ENCODE measurements at regions not wholly inside any gene's neighbourhood (a gene's known extent, or its start where the extent isn't known, plus 50 kb on each side); places are given as distances from the start of the nearest gene placed in this dataset.

DNA sequence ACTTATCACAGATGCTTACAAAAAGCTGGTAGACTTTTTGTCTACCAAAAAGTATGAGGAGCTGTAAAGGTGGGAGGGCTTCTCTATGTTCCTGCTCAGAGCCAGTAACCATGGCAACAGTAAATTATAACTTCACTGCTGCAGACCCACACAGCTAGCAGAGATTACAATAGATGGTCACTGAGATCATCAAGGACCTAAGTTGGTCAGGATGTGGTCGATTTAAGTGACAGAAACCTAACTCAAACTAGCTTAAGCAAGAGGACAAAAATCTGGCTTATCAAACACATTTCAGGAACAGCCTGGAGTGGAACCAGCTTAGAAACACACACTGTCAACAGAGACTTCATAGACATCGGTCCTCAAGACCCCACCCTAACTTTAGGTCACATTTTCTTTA, 113.4 kb upstream of the ATP1A1 start:
- WGBS, 2 donors = 41 to 60% methylated on average over 2 of the region's 2 CpGs
- DNase-seq (no peak), ATAC-seq (ENCODE audit: low FRiP score in 2 of 2) (no peak)
- Histone ChIP-seq H3K4me1 (no peaks in the 10 kb centered on the region), H3K4me3 (no peak overlapping the region), H3K9me3 (no peaks in the 10 kb centered on the region), H3K36me3 (no peaks in the 10 kb centered on the region), H3K27ac (no peak overlapping the region), H3K27me3 (no peaks in the 10 kb centered on the region)
- TF ChIP-seq POLR2A (IDR thresholded peaks at IDR 0.05) (no peak), EP300 (IDR thresholded peaks at IDR 0.05) (no peak), POLR2AphosphoS5 (IDR thresholded peaks at IDR 0.05) (no peak)
- TF ChIP-seq, protein P1, sequence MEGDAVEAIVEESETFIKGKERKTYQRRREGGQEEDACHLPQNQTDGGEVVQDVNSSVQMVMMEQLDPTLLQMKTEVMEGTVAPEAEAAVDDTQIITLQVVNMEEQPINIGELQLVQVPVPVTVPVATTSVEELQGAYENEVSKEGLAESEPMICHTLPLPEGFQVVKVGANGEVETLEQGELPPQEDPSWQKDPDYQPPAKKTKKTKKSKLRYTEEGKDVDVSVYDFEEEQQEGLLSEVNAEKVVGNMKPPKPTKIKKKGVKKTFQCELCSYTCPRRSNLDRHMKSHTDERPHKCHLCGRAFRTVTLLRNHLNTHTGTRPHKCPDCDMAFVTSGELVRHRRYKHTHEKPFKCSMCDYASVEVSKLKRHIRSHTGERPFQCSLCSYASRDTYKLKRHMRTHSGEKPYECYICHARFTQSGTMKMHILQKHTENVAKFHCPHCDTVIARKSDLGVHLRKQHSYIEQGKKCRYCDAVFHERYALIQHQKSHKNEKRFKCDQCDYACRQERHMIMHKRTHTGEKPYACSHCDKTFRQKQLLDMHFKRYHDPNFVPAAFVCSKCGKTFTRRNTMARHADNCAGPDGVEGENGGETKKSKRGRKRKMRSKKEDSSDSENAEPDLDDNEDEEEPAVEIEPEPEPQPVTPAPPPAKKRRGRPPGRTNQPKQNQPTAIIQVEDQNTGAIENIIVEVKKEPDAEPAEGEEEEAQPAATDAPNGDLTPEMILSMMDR (IDR thresholded peaks at IDR 0.05) = no peak

DNA sequence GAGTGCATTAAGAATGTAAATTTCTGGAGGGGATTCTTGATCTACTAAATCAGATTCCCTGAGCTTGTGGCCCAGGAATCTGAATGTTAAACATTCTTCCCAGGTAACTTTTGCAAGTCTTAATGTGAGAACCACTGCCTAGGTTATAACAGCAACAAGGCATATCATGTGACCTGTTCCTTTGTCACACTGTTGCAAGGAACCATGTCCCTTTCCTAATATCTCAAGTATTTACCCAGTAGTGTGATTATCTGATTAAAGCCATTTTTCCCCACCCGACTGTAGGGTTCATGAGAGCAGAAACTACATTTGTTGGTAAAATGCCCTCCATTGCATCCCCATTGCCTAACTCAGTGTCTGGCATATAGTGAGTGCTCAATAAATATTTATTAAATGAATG, 112.9 kb upstream of the ATP1A1 start:
- no peak for ATAC-seq (ENCODE audit: low FRiP score in 2 of 2)
- no peak for TF ChIP-seq POLR2A (IDR thresholded peaks at IDR 0.05)
- TF ChIP-seq POLR2AphosphoS5 (IDR thresholded peaks at IDR 0.05) = no peak
- TF ChIP-seq, protein P1 (IDR thresholded peaks at IDR 0.05) = no peak
- TF ChIP-seq EP300 (IDR thresholded peaks at IDR 0.05) = no peak

DNA sequence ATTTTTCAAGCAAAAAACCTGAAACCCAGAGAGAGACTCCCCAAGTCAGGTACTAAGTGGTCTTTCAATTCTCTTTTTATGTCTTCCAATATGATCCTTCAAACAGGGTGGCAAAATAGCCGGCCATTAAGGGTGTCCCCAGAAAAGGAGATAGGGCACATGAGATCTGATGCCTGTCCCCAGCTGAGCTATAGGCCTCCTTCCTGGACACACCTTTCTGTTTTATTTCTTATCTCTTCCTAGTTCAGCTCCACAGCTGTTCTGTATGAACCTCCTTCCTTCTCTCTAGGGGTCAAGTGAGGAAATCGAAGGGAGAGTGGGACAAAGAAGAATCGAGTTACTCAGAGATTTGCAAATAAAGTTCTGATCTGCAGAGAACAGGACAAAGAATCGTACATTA, 112.4 kb upstream of the ATP1A1 start:
- DNase-seq (no peak), ATAC-seq (ENCODE audit: low FRiP score in 2 of 2) (no peak)
- Histone ChIP-seq H3K9me3 (no peaks in the 10 kb centered on the region), H3K36me3 (no peaks in the 10 kb centered on the region), H3K27ac (no peak overlapping the region), H3K4me1 (no peaks in the 10 kb centered on the region), H3K4me3 (no peak overlapping the region), H3K27me3 (no peaks in the 10 kb centered on the region)
- WGBS, 2 donors = 72 to 76% methylated on average over 4 of the region's 4 CpGs
- no peak for TF ChIP-seq POLR2A (IDR thresholded peaks at IDR 0.05)
- TF ChIP-seq EP300 (IDR thresholded peaks at IDR 0.05) = no peak
- TF ChIP-seq POLR2AphosphoS5 (IDR thresholded peaks at IDR 0.05) = no peak
- TF ChIP-seq, protein P1 (IDR thresholded peaks at IDR 0.05) = no peak

More for the DNA sequence above, 112.9 kb upstream of the ATP1A1 start:
- Histone ChIP-seq H3K4me1 (no peaks in the 10 kb centered on the region), H3K4me3 (no peak overlapping the region), H3K27me3 (no peaks in the 10 kb centered on the region), H3K9me3 (no peaks in the 10 kb centered on the region), H3K36me3 (no peaks in the 10 kb centered on the region), H3K27ac (no peak overlapping the region)
- DNase-seq = no peak
- WGBS, 2 donors = 75 to 80% methylated on average over 1 of the region's 1 CpG

DNA sequence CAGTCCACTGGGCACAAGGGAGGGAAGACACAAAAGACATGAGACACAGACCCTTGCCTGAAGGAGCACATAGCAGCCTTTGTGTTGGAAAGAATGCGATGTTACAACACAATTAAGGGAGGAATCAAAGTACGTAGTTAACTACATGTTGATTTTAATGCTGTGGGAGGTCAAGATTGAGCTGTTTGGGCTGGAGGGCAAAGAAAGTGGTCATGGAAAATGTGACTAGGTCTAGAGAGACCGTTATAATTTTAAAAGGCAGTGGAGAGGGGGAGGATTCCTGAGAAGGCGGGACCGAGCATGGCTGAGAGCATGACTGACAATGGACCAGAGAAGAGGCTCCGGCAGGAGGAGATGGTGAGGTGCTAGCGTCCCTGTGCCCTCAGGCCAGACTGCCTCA, 111.8 kb upstream of the ATP1A1 start:
- no peak for ATAC-seq (ENCODE audit: low FRiP score in 2 of 2)
- H3K4me3 ChIP-seq = no peak overlapping the region
- TF ChIP-seq POLR2A (IDR thresholded peaks at IDR 0.05) = no peak
- TF ChIP-seq EP300 (IDR thresholded peaks at IDR 0.05) = no peak
- TF ChIP-seq POLR2AphosphoS5 (IDR thresholded peaks at IDR 0.05) = no peak
- TF ChIP-seq, protein P1 (IDR thresholded peaks at IDR 0.05) = no peak

DNA sequence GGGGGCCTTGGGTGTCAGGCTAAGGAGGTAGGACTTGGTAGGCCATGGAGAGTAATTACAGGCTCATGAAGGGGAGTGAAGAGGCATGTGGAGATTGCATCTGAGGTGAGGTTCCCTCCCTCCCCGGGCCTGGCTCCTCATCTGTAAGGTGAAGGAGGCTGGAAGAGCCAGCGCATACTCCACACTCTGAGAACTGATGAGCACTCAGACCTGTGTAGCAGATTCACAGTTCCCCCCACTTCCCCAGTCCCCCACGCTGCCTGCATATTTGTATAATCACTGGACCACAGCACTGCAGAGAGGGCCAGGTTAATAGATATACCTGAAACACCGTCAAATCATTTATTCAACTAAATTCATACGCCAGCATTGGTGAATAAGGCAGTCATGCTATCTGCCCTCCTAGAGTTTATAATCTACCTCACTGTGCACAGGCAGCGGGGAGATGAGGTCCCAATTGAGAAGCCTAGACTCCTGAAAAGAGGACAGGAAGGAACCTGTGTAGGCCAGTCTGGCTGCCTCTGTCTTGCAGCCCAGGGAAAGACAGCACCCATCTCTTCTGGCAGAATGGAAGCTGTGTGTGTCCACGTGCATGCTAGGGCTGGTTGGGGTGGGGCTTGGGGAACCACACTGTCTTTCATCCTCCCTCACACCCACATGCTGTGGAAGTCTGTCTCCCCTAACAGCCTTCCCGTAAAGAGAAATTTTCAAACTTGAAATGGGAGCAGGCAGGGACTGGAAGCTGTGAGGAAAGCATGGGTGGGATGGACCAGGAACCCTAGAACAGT, 110.6 kb upstream of the ATP1A1 start:
- Histone ChIP-seq H3K36me3 (no peaks in the 10 kb centered on the region), H3K4me3 (no peak overlapping the region), H3K4me1 (no peaks in the 10 kb centered on the region), H3K27me3 (no peaks in the 10 kb centered on the region), H3K27ac (no peak overlapping the region), H3K9me3 (no peaks in the 10 kb centered on the region)
- 78 to 83% methylated on average over 8 of the region's 8 CpGs for WGBS, 2 donors
- no peak for DNase-seq
- TF ChIP-seq, protein P1 (IDR thresholded peaks at IDR 0.05) = no peak
- TF ChIP-seq POLR2AphosphoS5 (IDR thresholded peaks at IDR 0.05) = no peak
- no peak for TF ChIP-seq POLR2A (IDR thresholded peaks at IDR 0.05)
- TF ChIP-seq EP300 (IDR thresholded peaks at IDR 0.05) = no peak
- no peak for ATAC-seq (ENCODE audit: low FRiP score in 2 of 2)

More for the DNA sequence above, 111.8 kb upstream of the ATP1A1 start:
- Histone ChIP-seq H3K27me3 (no peaks in the 10 kb centered on the region), H3K4me1 (no peaks in the 10 kb centered on the region), H3K36me3 (no peaks in the 10 kb centered on the region), H3K9me3 (no peaks in the 10 kb centered on the region), H3K27ac (no peak overlapping the region)
- WGBS, 2 donors = 77 to 79% methylated on average over 7 of the region's 7 CpGs
- no peak for DNase-seq
